Trophoblast cell (in vitro differentiated cells and primary cell): ENCODE measurements at regions not wholly inside any gene's neighbourhood (a gene's known extent, or its start where the extent isn't known, plus 50 kb on each side); places are given as distances from the start of the nearest gene placed in this dataset.

Experiments used
- DNase-seq, 2 donors: peaks; one replicate each; pipeline ENCODE4 v3.0.0-alpha.2; 2016
- H2AFZ ChIP-seq: 2 replicates; pipeline ENCODE4 v1.6.1; 2013; ENCODE audit warnings: low read length, moderate library complexity, mild to moderate bottlenecking; ENCODE audit not compliant: insufficient read depth, poor library complexity
- H2AK5ac ChIP-seq: 2 replicates; pipeline ENCODE4 v1.6.1; 2013; ENCODE audit warnings: mild to moderate bottlenecking, low read length
- H2BK120ac ChIP-seq: 2 replicates; pipeline ENCODE4 v1.6.1; 2013; ENCODE audit warnings: low read length, mild to moderate bottlenecking, moderate library complexity; ENCODE audit not compliant: insufficient read depth, poor library complexity
- H2BK12ac ChIP-seq: 2 replicates; pipeline ENCODE4 v1.6.1; 2013; ENCODE audit warnings: mild to moderate bottlenecking, low read length, moderate library complexity
- H2BK5ac ChIP-seq: 2 replicates; pipeline ENCODE4 v1.6.1; 2013; ENCODE audit warnings: low read length, low read depth, moderate library complexity, mild to moderate bottlenecking; ENCODE audit not compliant: poor library complexity
- H3K14ac ChIP-seq: 2 replicates; pipeline ENCODE4 v1.6.1; 2013; ENCODE audit warnings: mild to moderate bottlenecking, low read length
- H3K18ac ChIP-seq: 2 replicates; pipeline ENCODE4 v1.6.1; 2013; ENCODE audit warnings: mild to moderate bottlenecking, low read length
- H3K23ac ChIP-seq: 2 replicates; pipeline ENCODE4 v1.6.1; 2013; ENCODE audit warnings: low read length
- H3K27ac ChIP-seq: 2 replicates; pipeline ENCODE4 v1.5.1; 2013; ENCODE audit warnings: low read depth, mild to moderate bottlenecking, inconsistent platforms, low read length, moderate library complexity
- H3K27me3 ChIP-seq: 2 replicates; pipeline ENCODE4 v1.6.1; 2013; ENCODE audit warnings: inconsistent platforms, mild to moderate bottlenecking, low read length, moderate library complexity; ENCODE audit not compliant: insufficient read depth
- H3K36me3 ChIP-seq, 2 experiments: 1 replicate in 1 of 2; 2 replicates in 1 of 2; pipeline ENCODE4 v1.6.1; 2013; ENCODE audit warnings: low read length in 2 of 2, mild to moderate bottlenecking in 2 of 2, moderate library complexity in 1 of 2; ENCODE audit not compliant: insufficient read depth in 2 of 2, control insufficient read depth in 1 of 2
- H3K4ac ChIP-seq: 2 replicates; pipeline ENCODE4 v1.6.1; 2013; ENCODE audit warnings: low read depth, mild to moderate bottlenecking, low read length, moderate library complexity
- H3K4me1 ChIP-seq, 2 experiments: 1 replicate in 1 of 2; 2 replicates in 1 of 2; pipeline ENCODE4 v1.6.1; 2013; ENCODE audit warnings: low read length in 2 of 2, mild to moderate bottlenecking in 2 of 2, moderate library complexity in 1 of 2; ENCODE audit not compliant: insufficient read depth in 2 of 2, control insufficient read depth in 1 of 2
- H3K4me2 ChIP-seq: 2 replicates; pipeline ENCODE4 v1.6.1; 2013; ENCODE audit warnings: inconsistent platforms, mild to moderate bottlenecking, low read length, moderate library complexity
- H3K4me3 ChIP-seq: 2 replicates; pipeline ENCODE4 v1.5.1; 2013; ENCODE audit warnings: mild to moderate bottlenecking, low read depth, low read length, inconsistent platforms
- H3K79me1 ChIP-seq: one replicate; pipeline ENCODE4 v1.6.1; 2013; ENCODE audit warnings: low read length
- H3K79me2 ChIP-seq: 2 replicates; pipeline ENCODE4 v1.6.1; 2013; ENCODE audit warnings: low read length, mild to moderate bottlenecking; ENCODE audit not compliant: control insufficient read depth, insufficient read depth, poor library complexity
- H3K9ac ChIP-seq: 2 replicates; pipeline ENCODE4 v1.6.1; 2013; ENCODE audit warnings: mild to moderate bottlenecking, low read length
- H3K9me3 ChIP-seq: 2 replicates; pipeline ENCODE4 v1.6.1; 2013; ENCODE audit warnings: low read depth, mild to moderate bottlenecking, control low read depth, inconsistent platforms, low read length; ENCODE audit not compliant: insufficient read depth
- H4K12ac ChIP-seq: 2 replicates; pipeline ENCODE4 v1.6.1; 2013; ENCODE audit warnings: low read depth, mild to moderate bottlenecking, low read length, moderate library complexity
- H4K8ac ChIP-seq: 2 replicates; pipeline ENCODE4 v1.6.1; 2013; ENCODE audit warnings: low read depth, mild to moderate bottlenecking, low read length, moderate library complexity
- H4K91ac ChIP-seq: one replicate; pipeline ENCODE4 v1.6.1; 2013; ENCODE audit warnings: low read depth, mild to moderate bottlenecking, low read length, moderate library complexity
- WGBS: extraction: QIAGEN DNeasy Blood & Tissue Kit; methylation state at CpG from one replicate; pipeline ENCODE4 v1.1.7; 2013; ENCODE audit warnings: missing lambda C conversion rate; ENCODE audit not compliant: insufficient read length, insufficient coverage; ENCODE audit errors: extremely low coverage; 5-methylcytosine and 5-hydroxymethylcytosine counted together

DNA sequence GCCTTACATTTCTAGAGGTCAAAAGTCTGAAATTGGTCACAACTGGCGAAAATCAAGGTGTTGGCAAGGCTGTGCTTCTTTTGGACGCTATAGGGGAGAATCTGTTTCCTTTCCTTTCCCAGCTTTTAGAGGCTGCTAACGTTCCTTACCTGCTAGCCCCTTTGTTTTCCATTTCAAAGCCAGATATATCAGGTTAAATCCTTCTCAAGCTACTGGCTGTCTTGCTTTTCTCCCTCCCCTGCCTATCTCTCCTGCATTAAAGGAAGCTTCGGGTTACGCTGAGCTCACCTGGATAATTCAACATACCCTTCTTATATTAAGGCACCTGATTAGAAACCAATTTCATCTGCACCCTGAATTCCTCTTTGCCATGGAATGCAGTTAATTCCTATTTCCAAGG, 1569.7 kb upstream of the SLC10A2 start:
- Histone ChIP-seq H3K9me3 (no peaks in the 10 kb centered on the region), H4K12ac (no peak overlapping the region), H2AFZ (no peak overlapping the region), H3K4me3 (no peak overlapping the region), H3K23ac (no peak overlapping the region), H2BK120ac (no peak overlapping the region), H4K91ac (no peak overlapping the region), H3K27me3 (no peaks in the 10 kb centered on the region), H3K79me1 (no peaks in the 10 kb centered on the region), H2BK5ac (no peak overlapping the region), H2AK5ac (no peak overlapping the region), H4K8ac (no peak overlapping the region), H3K4ac (no peak overlapping the region), H3K27ac (no peak overlapping the region), H3K79me2 (no peaks in the 10 kb centered on the region), H3K9ac (no peak overlapping the region), H3K18ac (no peak overlapping the region), H3K4me2 (no peak overlapping the region), H3K4me1 (no peaks in the 10 kb centered on the region), H2BK12ac (no peak overlapping the region), H3K36me3 (no peaks in the 10 kb centered on the region), H3K14ac (no peak overlapping the region)
- WGBS = no CpG with 5 or more reads among the region's 5 CpGs
- DNase-seq = no peak

DNA sequence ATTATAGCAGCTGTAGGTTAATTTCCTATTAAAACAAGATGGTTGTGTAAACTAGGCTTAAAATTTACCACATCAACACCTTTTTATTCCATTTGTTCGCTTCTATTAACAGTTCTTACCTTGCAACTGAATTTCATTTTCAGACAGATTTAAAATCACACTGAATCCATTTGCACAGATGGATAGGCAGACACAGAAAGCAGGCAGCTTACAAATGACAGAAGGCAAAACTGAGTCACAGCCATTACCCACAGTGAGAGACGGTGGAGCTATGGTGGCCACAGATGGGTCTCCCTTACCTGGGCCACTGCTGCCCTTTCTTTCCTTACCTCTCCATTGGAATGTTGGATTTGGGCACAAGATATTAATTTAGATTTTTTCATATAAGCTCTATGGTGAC, 1567.8 kb upstream of the SLC10A2 start:
- no peaks in the 10 kb centered on the region for H3K9me3 ChIP-seq
- no peak overlapping the region for H3K4me3 ChIP-seq
- no peak overlapping the region for H3K14ac ChIP-seq

DNA sequence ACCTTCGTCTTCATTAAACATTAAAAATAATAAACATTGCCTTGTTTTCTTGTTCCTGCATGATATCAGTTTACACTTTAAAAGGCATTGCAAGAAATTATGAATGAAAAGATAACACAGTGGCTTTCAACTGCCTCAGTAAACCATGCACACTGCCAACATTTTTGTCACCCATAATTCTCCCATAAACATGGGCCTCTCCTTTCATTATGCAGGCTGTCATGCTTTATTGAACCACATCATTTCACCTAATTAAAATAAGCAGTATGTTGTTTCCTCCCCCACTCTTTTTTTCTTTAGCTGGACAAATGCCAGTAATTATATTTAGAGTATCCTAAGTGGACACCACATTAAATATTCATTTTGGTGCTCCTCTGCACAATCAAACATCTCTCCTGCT, 1566.5 kb upstream of the SLC10A2 start:
- Histone ChIP-seq H3K79me2 (no peaks in the 10 kb centered on the region), H3K79me1 (no peaks in the 10 kb centered on the region), H2AK5ac (no peak overlapping the region), H3K4ac (no peak overlapping the region), H4K8ac (no peak overlapping the region), H3K14ac (no peak overlapping the region), H3K4me3 (no peak overlapping the region), H4K91ac (no peak overlapping the region), H3K27ac (no peak overlapping the region), H3K18ac (no peak overlapping the region), H2BK5ac (no peak overlapping the region), H4K12ac (no peak overlapping the region), H2AFZ (no peak overlapping the region), H3K9me3 (no peaks in the 10 kb centered on the region), H3K23ac (no peak overlapping the region), H3K4me2 (no peak overlapping the region), H3K9ac (no peak overlapping the region), H3K4me1 (no peaks in the 10 kb centered on the region), H2BK12ac (no peak overlapping the region), H3K27me3 (no peaks in the 10 kb centered on the region), H3K36me3 (no peaks in the 10 kb centered on the region), H2BK120ac (no peak overlapping the region)
- DNase-seq = no peak
- 100% methylated on average over 1 of the region's 1 CpG for WGBS

More for the DNA sequence above, 1567.8 kb upstream of the SLC10A2 start:
- Histone ChIP-seq H3K4ac (no peak overlapping the region), H3K18ac (no peak overlapping the region), H2BK12ac (no peak overlapping the region), H2AK5ac (no peak overlapping the region), H3K79me2 (no peaks in the 10 kb centered on the region), H3K36me3 (no peaks in the 10 kb centered on the region), H4K12ac (peak overlapping the region; percentile 62), H3K4me2 (no peak overlapping the region), H2BK120ac (no peak overlapping the region), H3K79me1 (no peaks in the 10 kb centered on the region), H4K91ac (no peak overlapping the region), H3K4me1 (no peaks in the 10 kb centered on the region), H3K27ac (no peak overlapping the region), H2AFZ (no peak overlapping the region), H3K9ac (no peak overlapping the region), H3K23ac (no peak overlapping the region), H4K8ac (no peak overlapping the region), H3K27me3 (no peaks in the 10 kb centered on the region), H2BK5ac (no peak overlapping the region)
- no peak for DNase-seq
- WGBS = no CpG with 5 or more reads among the region's 2 CpGs

DNA sequence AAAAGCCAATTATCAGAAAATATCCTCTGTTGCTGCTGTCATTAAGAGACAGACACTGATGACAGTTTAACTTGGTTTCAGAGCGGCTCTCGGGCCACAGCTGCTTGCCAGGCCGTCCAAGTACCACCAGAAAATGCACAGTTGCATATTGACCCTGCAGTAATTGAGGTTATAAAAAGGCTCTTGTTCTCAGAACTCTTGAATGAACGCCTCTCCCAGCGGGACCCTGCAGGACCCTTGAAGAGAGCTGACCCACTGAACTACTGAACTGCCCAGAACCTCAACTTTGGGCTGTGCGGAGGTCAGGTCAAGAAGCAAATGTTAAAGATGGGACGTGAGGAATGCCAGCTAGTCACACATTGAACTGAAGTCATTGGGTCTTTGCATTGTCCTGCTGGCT, 1559.0 kb upstream of the SLC10A2 start:
- Histone ChIP-seq H3K4me3 (no peak overlapping the region), H3K27ac (no peak overlapping the region), H4K8ac (no peak overlapping the region), H3K36me3 (no peaks in the 10 kb centered on the region), H3K4ac (no peak overlapping the region), H3K18ac (no peak overlapping the region), H4K91ac (no peak overlapping the region), H3K79me2 (no peaks in the 10 kb centered on the region), H3K23ac (no peak overlapping the region), H4K12ac (no peak overlapping the region), H3K79me1 (no peaks in the 10 kb centered on the region), H2BK12ac (no peak overlapping the region), H2AFZ (no peak overlapping the region), H3K4me2 (no peak overlapping the region), H3K14ac (no peak overlapping the region), H3K4me1 (no peaks in the 10 kb centered on the region), H2AK5ac (no peak overlapping the region), H3K27me3 (no peaks in the 10 kb centered on the region), H2BK120ac (no peak overlapping the region), H3K9ac (no peak overlapping the region), H3K9me3 (no peaks in the 10 kb centered on the region), H2BK5ac (no peak overlapping the region)
- WGBS = no CpG with 5 or more reads among the region's 7 CpGs
- DNase-seq = no peak
